ENCODE measurements at regions not wholly inside any gene's neighbourhood (a gene's known extent, or its start where the extent isn't known, plus 50 kb on each side); places are given as distances from the start of the nearest gene placed in this dataset.

- no peak overlapping the region for H2AFZ ChIP-seq (ENCODE audit: low read length)
- H2AK5ac ChIP-seq (ENCODE audit: insufficient read length, low read length): no peak overlapping the region
- H3K27me3 Mint-ChIP-seq (ENCODE audit: low read depth): peaks cover 51% of the 10 kb centered on the region
- no peaks in the 10 kb centered on the region for H3K4me1 ChIP-seq (ENCODE audit: insufficient read depth, low read length)
- DNase-seq: no peak
- H3K9me3 ChIP-seq (ENCODE audit: control insufficient read depth, low read depth, low read length): no peaks in the 10 kb centered on the region
- H3K4me2 ChIP-seq (ENCODE audit: insufficient read depth, insufficient read length, low read length): no peak overlapping the region
- no peak overlapping the region for H3K4me3 Mint-ChIP-seq
- H3K27me3 ChIP-seq (ENCODE audit: insufficient read depth, low read length): no peaks in the 10 kb centered on the region
- H2BK12ac ChIP-seq (ENCODE audit: insufficient read length, low read depth, low read length): no peak overlapping the region
- H3K79me1 ChIP-seq (ENCODE audit: insufficient read depth, low read depth, low read length, poor library complexity, severe bottlenecking): no peaks in the 10 kb centered on the region
- H3K4me1 Mint-ChIP-seq: peaks cover 8 to 10% of the 10 kb centered on the region in 2 experiments
- no peak overlapping the region for H3K18ac ChIP-seq (ENCODE audit: insufficient read length, low read depth, low read length)
- H3T11ph ChIP-seq (ENCODE audit: low read length): no peak overlapping the region
- H3K23me2 ChIP-seq (ENCODE audit: insufficient read length, low read depth, low read length, poor library complexity, severe bottlenecking): no peaks in the 10 kb centered on the region
- no peak overlapping the region for H2BK15ac ChIP-seq (ENCODE audit: low read depth, low read length)
- H4K20me1 ChIP-seq (ENCODE audit: control insufficient read depth, insufficient read depth, insufficient read length): no peaks in the 10 kb centered on the region
- no peak overlapping the region for H4K5ac ChIP-seq (ENCODE audit: insufficient read length, low read depth, low read length)
- no peak overlapping the region for H4K91ac ChIP-seq (ENCODE audit: insufficient read length, low read depth, low read length)
- H3K27ac ChIP-seq (ENCODE audit: insufficient read length, low read depth, low read length): no peak overlapping the region
- H2BK120ac ChIP-seq (ENCODE audit: low read depth, low read length, poor library complexity, severe bottlenecking): no peak overlapping the region
- no peak for TF ChIP-seq CTCF (conservative IDR thresholded peaks at IDR 0.05)
- no peak overlapping the region for H4K8ac ChIP-seq (replicated peaks; ENCODE audit: insufficient read length, low read depth, low read length)
- H3K9ac ChIP-seq (ENCODE audit: extremely low read depth, insufficient read length, low read length): no peak overlapping the region
- H3K27ac Mint-ChIP-seq: no peak overlapping the region
- H2BK20ac ChIP-seq (ENCODE audit: low read depth, low read length, poor library complexity, severe bottlenecking): no peak overlapping the region
- no peaks in the 10 kb centered on the region for H3K36me3 Mint-ChIP-seq (ENCODE audit: insufficient read depth in 1 of 3, low read depth in 3 of 3)
- no peak overlapping the region for H3K23ac ChIP-seq (ENCODE audit: insufficient read length, low read depth, low read length)
- no peak overlapping the region for H3K56ac ChIP-seq (ENCODE audit: insufficient read length, low read depth, low read length)
- no peak overlapping the region for H3K4ac ChIP-seq (ENCODE audit: low read depth, low read length)
- H2BK5ac ChIP-seq (ENCODE audit: insufficient read length, low read length): no peak overlapping the region
- no CpG with 5 or more reads among the region's 6 CpGs for WGBS (ENCODE audit: extremely low coverage, insufficient read length, low lambda C conversion rate)
- H3K9me3 Mint-ChIP-seq: no peaks in the 10 kb centered on the region
- H3K14ac ChIP-seq (ENCODE audit: insufficient read depth, low read length): no peak overlapping the region
- H3K79me2 ChIP-seq (ENCODE audit: insufficient read depth, low read length): no peaks in the 10 kb centered on the region
Observed at GRCh38 chr9:38298503-38298902, 94.0 kb upstream of the ALDH1B1 start.

Data from H9 (cell line).